GM21515 (cell line): ENCODE measurements at regions not wholly inside any gene's neighbourhood (a gene's known extent, or its start where the extent isn't known, plus 50 kb on each side); places are given as distances from the start of the nearest gene placed in this dataset.
"Not testable (repeated sequence)": the region's sequence is repeated elsewhere in the genome, so short reads cannot be mapped to it uniquely, and the experiment has no call there.

Experiments
- ATAC-seq: cut with Tn5 transposase; IDR thresholded peaks from one replicate; pipeline ENCODE4 v1.9.1; 2021; ENCODE audit not compliant: unreplicated experiment

- not testable (repeated sequence) for ATAC-seq
Measured at GRCh38 chr2:87311896-87312441, 290.3 kb upstream of the PLGLB1 start.

- ATAC-seq: not testable (repeated sequence)
Measured at GRCh38 chr2:87314622-87315021, 293.0 kb upstream of the PLGLB1 start.

- peak; percentile 65 for ATAC-seq
Measured at GRCh38 chr2:87315183-87315902, 293.7 kb upstream of the PLGLB1 start.

GRCh38 chr2:87317193-87317592 lies 295.5 kb upstream of the PLGLB1 start:
- not testable (repeated sequence) for ATAC-seq

GRCh38 chr2:87318814-87319491 lies 297.3 kb upstream of the PLGLB1 start:
- not testable (repeated sequence) for ATAC-seq

GRCh38 chr2:87319705-87320104 lies 298.1 kb upstream of the PLGLB1 start:
- not testable (repeated sequence) for ATAC-seq

- ATAC-seq: not testable (repeated sequence)
Measured at GRCh38 chr2:87321201-87321600, 299.6 kb upstream of the PLGLB1 start.

DNA sequence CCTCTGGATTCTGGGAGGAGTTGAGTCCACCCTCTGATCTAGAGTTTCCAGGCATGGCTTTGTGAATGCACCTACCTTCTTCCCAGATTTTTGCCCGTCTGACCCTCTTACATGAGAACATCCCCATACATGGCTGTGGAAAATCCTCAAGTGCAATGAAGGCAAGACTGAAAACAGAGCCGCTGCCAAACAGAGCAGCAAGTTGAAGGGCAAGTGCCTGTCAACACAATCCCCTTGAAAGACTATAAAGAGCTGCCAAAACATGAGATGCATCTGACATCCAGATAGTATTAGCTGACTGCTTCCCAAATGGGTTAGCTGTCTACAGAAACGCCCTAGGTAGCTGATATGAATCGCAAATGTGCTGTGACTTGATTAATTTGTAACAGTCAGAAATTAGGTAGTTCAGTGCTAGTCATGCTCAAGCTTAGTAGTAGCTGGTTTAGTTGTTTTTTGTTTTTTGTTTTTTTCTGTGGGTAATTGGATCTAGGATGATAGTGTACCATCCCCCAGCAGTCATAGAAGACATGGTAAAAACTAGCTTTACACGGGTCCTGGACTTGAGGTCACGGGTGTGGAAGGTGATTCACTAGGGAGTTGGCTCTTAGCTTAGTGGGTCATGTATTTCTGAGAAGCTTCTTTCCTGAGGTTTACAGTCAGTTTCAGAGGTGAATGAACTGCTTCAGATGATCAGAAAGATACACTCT lies 302.8 kb upstream of the PLGLB1 start:
- not testable (repeated sequence) for ATAC-seq

DNA sequence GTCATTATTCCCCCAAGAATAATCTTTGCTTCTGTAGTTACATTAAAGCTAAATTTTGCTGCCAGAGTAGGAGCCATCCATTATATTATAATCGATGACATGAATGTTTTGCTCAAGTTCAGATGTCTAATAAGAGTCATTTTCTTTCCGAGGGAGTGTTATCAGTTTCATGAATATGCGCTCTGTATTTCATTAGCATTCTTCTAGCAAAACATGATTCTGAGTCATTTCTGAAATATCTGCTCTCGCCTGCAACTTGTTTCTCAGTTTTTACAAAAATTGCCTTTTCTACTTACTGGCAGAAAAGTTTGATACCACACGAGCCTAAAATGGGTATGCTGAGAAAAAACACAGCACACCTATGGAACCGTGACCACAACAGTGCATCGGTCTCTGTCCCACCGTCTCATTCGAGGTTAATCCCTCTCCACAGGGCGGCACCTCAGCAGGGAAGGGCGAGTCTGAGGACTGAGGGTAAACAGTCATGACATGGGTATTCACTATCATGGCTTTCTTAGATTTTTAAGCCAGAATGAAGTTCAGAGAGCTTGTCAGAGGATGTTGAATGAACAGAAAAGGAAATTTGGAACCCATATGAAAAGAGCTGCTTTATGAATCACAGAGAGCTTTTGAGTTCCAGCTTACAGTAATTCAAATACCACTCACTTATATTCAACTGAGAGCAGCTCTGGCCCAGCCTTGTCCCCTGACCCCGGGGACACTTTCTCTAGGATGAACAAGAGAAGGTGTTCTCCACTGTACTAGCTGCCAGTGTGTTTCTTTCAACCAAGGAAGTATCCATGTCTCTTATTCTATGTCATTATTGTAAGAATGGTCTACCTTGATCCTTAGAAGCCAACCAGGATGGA lies 303.6 kb upstream of the PLGLB1 start:
- not testable (repeated sequence) for ATAC-seq

GRCh38 chr2:87325911-87326294 lies 304.3 kb upstream of the PLGLB1 start:
- ATAC-seq: not testable (repeated sequence)

- ATAC-seq: not testable (repeated sequence)
Measured at GRCh38 chr2:87326754-87327153, 305.1 kb upstream of the PLGLB1 start.

- ATAC-seq: not testable (repeated sequence)
Measured at GRCh38 chr2:87327648-87328371, 306.2 kb upstream of the PLGLB1 start.

DNA sequence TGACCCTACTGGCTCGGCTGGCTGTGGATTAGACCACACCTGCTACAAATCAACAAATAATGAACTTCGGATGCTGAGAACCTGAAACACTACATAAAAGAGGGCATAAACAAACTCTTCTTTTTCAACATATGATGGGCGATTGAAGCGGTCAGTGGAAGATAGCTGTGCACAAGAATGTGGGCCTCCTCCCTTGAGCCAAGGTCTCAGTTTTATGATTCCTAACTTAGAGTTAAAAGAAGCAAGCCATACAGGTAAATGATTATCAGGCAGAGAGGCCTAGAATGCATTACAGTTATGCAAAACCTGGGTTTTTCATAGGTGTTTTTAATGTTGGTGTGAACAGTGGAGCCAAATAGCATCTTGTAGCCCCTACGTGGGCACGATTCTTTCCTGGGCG lies 307.9 kb upstream of the PLGLB1 start:
- not testable (repeated sequence) for ATAC-seq

- ATAC-seq: not testable (repeated sequence)
Measured at GRCh38 chr2:87330486-87330885, 308.8 kb upstream of the PLGLB1 start.

GRCh38 chr2:87331940-87332583 lies 310.4 kb upstream of the PLGLB1 start:
- ATAC-seq: not testable (repeated sequence)

DNA sequence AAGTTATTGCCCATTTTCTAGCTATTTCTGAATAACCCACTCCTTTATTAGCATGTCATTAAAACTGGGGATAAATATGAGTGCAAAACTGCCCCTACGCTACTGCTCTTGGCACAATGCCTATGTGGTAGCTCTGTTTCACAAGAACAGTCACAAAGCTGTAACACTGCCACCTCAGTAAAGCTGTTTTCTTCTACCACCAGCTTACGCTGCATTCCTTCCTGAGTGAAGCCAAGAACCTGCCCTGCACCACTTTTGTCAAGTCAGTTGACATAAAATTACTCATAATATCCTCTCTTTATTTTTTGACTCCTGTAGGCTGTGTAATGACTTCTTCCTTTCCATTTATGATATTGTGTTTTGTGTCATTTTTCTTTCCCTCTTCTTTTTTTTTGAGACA lies 313.2 kb upstream of the PLGLB1 start:
- ATAC-seq: not testable (repeated sequence)

DNA sequence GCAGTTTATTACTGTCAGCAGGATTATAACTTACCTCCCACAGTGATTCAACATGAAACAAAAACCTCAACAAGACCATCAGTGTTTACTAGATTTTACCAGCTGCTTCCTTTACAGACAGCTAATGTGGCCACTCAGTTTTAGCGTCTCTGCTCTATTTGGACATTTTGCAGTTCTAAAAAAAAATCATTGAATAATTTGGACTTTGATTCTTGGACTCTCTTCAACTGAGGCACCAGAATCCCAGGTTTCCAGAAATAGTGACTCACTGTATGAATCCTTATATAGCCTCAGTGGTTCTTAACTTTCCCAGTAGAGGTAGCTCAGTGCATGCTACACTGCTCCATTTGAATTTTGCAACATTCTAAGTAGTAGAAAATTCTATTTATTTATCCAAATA lies 317.4 kb upstream of the PLGLB1 start:
- not testable (repeated sequence) for ATAC-seq

- not testable (repeated sequence) for ATAC-seq
Measured at GRCh38 chr2:87341601-87342014, 320.0 kb upstream of the PLGLB1 start.

DNA sequence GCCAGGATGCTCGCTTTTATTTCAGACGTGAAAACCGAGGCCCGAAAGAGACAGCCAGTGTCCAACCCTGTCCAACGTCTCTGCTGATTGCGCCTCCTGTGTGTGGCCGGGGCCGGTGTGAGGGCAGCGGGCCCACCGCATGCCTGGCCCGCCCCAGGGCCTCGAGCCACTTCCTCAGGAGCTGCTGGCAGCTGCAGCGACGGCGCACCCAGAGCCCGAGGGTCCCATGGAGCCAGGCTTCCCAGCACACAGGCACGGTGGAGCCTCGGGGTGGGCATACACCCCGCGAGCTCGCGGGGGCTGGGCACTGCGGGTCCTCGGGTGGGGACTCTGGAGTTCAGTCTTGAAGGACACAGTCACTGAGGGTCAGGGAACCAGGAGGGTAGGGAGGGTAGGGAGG lies 320.5 kb upstream of the PLGLB1 start:
- ATAC-seq: not testable (repeated sequence)
